ENCODE measurements at regions not wholly inside any gene's neighbourhood (a gene's known extent, or its start where the extent isn't known, plus 50 kb on each side); places are given as distances from the start of the nearest gene placed in this dataset.

GRCh38 chrX:125170459-125170858 lies 149.2 kb upstream of the TEX13C start:
- ATAC-seq (ENCODE audit: low FRiP score in 2 of 2), result no peak

GRCh38 chrX:125172531-125172930 lies 147.1 kb upstream of the TEX13C start:
- ATAC-seq (ENCODE audit: low FRiP score in 2 of 2) (no peak), DNase-seq (no peak)
- WGBS, 2 donors, result 66 to 82% methylated on average over 5 of the region's 5 CpGs
- H3K9me3 ChIP-seq, result no peaks in the 10 kb centered on the region
- TF ChIP-seq EP300 (IDR thresholded peaks at IDR 0.05) (no peak), POLR2A (IDR thresholded peaks at IDR 0.05) (no peak), CTCF (IDR thresholded peaks at IDR 0.05) (no peak), POLR2AphosphoS5 (IDR thresholded peaks at IDR 0.05) (no peak)
- no peak overlapping the region for H3K4me3 ChIP-seq
- no peaks in the 10 kb centered on the region for H3K36me3 ChIP-seq
- no peak overlapping the region for H3K27ac ChIP-seq
- no peaks in the 10 kb centered on the region for H3K4me1 ChIP-seq
- no peaks in the 10 kb centered on the region for H3K27me3 ChIP-seq

More at GRCh38 chrX:125170459-125170858, 149.2 kb upstream of the TEX13C start:
- Histone ChIP-seq H3K4me1 (no peaks in the 10 kb centered on the region), H3K27ac (no peak overlapping the region), H3K4me3 (no peak overlapping the region), H3K36me3 (no peaks in the 10 kb centered on the region), H3K27me3 (no peaks in the 10 kb centered on the region), H3K9me3 (no peaks in the 10 kb centered on the region)
- TF ChIP-seq POLR2A (IDR thresholded peaks at IDR 0.05), result no peak
- no peak for TF ChIP-seq POLR2AphosphoS5 (IDR thresholded peaks at IDR 0.05)
- no peak for TF ChIP-seq EP300 (IDR thresholded peaks at IDR 0.05)
- TF ChIP-seq CTCF (IDR thresholded peaks at IDR 0.05), result no peak
- DNase-seq, result no peak
- WGBS, 2 donors, result 72 to 78% methylated on average over 4 of the region's 4 CpGs

DNA sequence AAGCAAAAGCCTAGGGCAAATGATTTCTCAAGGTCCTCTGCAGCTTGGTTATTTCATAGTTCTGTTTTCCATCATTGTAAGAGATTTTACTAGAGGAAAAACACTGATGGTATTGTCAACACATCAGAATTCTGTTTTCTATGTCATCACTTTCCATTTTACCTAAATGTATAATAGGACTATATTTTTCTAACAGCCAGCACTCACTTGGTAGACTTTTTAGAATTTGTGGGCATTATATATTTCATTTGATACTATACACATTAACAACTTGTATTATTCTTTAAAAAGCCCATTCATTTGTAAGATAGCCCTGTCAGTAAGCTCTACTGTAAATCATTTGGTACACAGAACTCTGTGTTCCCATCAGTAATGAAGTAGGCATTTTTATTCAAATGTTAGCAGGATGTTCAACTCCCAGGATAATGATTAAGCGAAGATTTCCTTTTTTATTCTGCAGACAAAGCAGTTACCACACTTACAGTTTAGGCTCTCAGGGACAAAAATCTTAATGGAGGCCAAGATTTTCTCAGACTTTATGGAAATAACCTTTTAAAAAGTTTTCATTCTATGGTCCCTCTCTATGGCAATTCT lies 143.6 kb upstream of the TEX13C start:
- no peaks in the 10 kb centered on the region for H3K9me3 ChIP-seq
- DNase-seq (no peak), ATAC-seq (ENCODE audit: low FRiP score in 2 of 2) (no peak)
- H3K4me1 ChIP-seq, result no peaks in the 10 kb centered on the region
- TF ChIP-seq POLR2AphosphoS5 (IDR thresholded peaks at IDR 0.05) (no peak), EP300 (IDR thresholded peaks at IDR 0.05) (no peak), CTCF (IDR thresholded peaks at IDR 0.05) (no peak), POLR2A (IDR thresholded peaks at IDR 0.05) (no peak)
- H3K36me3 ChIP-seq, result no peaks in the 10 kb centered on the region
- no peak overlapping the region for H3K4me3 ChIP-seq
- H3K27me3 ChIP-seq, result no peaks in the 10 kb centered on the region
- 0 to 66% methylated on average over 1 of the region's 1 CpG for WGBS, 2 donors
- no peak overlapping the region for H3K27ac ChIP-seq

DNA sequence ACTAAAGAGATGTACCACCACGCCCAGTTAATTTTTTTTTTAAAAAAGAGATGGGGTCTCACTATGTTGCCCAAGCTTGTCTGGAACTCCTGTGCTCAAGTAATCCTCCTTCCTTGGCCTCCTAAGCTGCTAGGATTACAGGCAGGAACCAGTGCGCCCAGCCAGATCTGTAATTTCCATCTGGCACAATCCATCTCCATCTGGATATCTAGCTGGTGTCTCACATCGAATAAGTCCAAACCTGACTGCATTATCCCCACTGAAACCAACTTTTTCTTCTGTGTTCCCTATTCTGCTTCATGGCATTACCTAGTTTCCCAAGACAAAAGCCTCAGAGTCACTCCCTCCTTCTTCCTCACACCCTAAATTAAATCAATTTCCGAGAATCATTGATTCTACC lies 125.8 kb upstream of the TEX13C start:
- WGBS, 2 donors, result 85 to 93% methylated on average over 4 of the region's 4 CpGs
- H3K4me1 ChIP-seq, result no peaks in the 10 kb centered on the region
- H3K9me3 ChIP-seq, result no peaks in the 10 kb centered on the region
- no peak for DNase-seq
- H3K27me3 ChIP-seq, result no peaks in the 10 kb centered on the region
- TF ChIP-seq POLR2A (IDR thresholded peaks at IDR 0.05) (no peak), EP300 (IDR thresholded peaks at IDR 0.05) (no peak), CTCF (IDR thresholded peaks at IDR 0.05) (no peak)
- no peaks in the 10 kb centered on the region for H3K36me3 ChIP-seq
- no peak overlapping the region for H3K27ac ChIP-seq
- H3K4me3 ChIP-seq, result no peak overlapping the region
- ATAC-seq (ENCODE audit: low FRiP score in 2 of 2), result no peak

DNA sequence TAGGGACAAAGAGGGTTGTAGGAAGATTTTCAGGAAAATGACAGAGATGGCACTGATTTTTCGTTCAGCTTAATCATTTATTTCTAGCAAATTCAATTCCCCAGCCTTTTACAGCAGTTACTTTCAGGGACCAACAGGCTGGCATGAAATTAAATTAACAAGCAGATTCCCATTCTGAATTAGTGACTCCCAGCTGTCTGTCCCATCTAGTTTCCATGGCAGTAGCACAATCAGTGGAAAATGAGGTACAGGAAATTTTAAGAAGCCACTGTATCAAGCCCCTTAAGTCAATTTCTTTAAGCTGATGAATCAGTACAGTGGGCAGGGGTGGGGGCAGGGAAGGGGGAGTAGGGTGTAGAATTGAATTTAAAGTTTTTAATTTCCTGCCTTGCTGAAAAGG lies 121.1 kb upstream of the TEX13C start:
- DNase-seq (no peak), ATAC-seq (ENCODE audit: low FRiP score in 2 of 2) (no peak)
- H3K9me3 ChIP-seq, result no peaks in the 10 kb centered on the region
- H3K4me3 ChIP-seq, result no peak overlapping the region
- H3K27me3 ChIP-seq, result no peaks in the 10 kb centered on the region
- WGBS, 2 donors, result 37 to 70% methylated on average over 1 of the region's 1 CpG
- no peaks in the 10 kb centered on the region for H3K36me3 ChIP-seq
- TF ChIP-seq POLR2AphosphoS5 (IDR thresholded peaks at IDR 0.05), result no peak
- no peak for TF ChIP-seq CTCF (IDR thresholded peaks at IDR 0.05)
- no peak for TF ChIP-seq EP300 (IDR thresholded peaks at IDR 0.05)
- TF ChIP-seq POLR2A (IDR thresholded peaks at IDR 0.05), result no peak
- H3K4me1 ChIP-seq, result peaks cover 0 to 4% (median under 1%) of the 10 kb centered on the region in 4 donors
- H3K27ac ChIP-seq, result no peak overlapping the region

All from upper lobe of left lung (tissue), 6 donors.